Adrenal gland (tissue), 9 donors: ENCODE measurements at regions not wholly inside any gene's neighbourhood (a gene's known extent, or its start where the extent isn't known, plus 50 kb on each side); places are given as distances from the start of the nearest gene placed in this dataset.

Experiments used
- DNase-seq, 7 donors: peaks; one replicate each; pipeline ENCODE4 v3.0.0-alpha.2; 2019 to 2020
- H3K27ac ChIP-seq, 5 donors: fragments of 200-600 bp; sonication (generic) in 4 of 5; 1 replicate in 3 of 5; 2 replicates in 2 of 5; pipeline versions ENCODE4 v1.5.1 to v1.8.0; 2016 to 2020; ENCODE audit warnings: mild to moderate bottlenecking in 1 of 5
- H3K27me3 ChIP-seq: fragments of 200-600 bp; 2 replicates; pipeline ENCODE4 v1.8.0; 2021
- H3K36me3 ChIP-seq, 2 donors: fragments of 200-600 bp; replicated peaks in 1 of 2; 1 replicate in 1 of 2; 2 replicates in 1 of 2; pipeline versions ENCODE4 v1.5.1 to v1.8.0; 2018 to 2022
- H3K4me1 ChIP-seq, 2 donors: fragments of 200-600 bp; replicated peaks in 1 of 2; 1 replicate in 1 of 2; 2 replicates in 1 of 2; pipeline versions ENCODE4 v1.5.1 to v1.8.0; 2018 to 2021
- H3K4me3 ChIP-seq, 4 donors: fragments of 200-600 bp; sonication (generic) in 3 of 4; one replicate each; pipeline ENCODE4 v1.5.1; 2016 to 2018
- H3K9me3 ChIP-seq, 3 donors: fragments of 200-600 bp; sonication (generic) in 1 of 3; replicated peaks in 1 of 3; 1 replicate in 2 of 3; 2 replicates in 1 of 3; pipeline versions ENCODE4 v1.5.1 to v1.8.0; 2016 to 2021
- POLR2A ChIP-seq, 2 donors: fragments of 450-650 bp; IDR thresholded peaks; one replicate each; pipeline ENCODE4 v1.6.1; 2017; ENCODE audit warnings: antibody characterized with exemption in 2 of 2, mild to moderate bottlenecking in 2 of 2, moderate library complexity in 1 of 2
- WGBS, 4 donors: extraction: QIAGEN DNeasy Blood & Tissue Kit in 2 of 4; methylation state at CpG; one replicate each; pipeline versions ENCODE4 v1.1.5 to v1.1.7; 2013 to 2017; 5-methylcytosine and 5-hydroxymethylcytosine counted together
- intact Hi-C, 2 donors: fragments of 100-400 bp; cut with DNase I; formaldehyde crosslinking; loops; one replicate each; pipeline versions ENCODE4 v1.14.1 to v1.15.0; 2022 to 2023
- TF ChIP-seq, protein P1 (sequence below), 6 experiments: fragments of 450-650 bp in 4 of 6; fragments of 200-600 bp in 2 of 6; sonication (generic) in 1 of 6; IDR thresholded peaks; 1 replicate in 5 of 6; 2 replicates in 1 of 6; pipeline versions ENCODE4 v1.5.1 to v1.8.0; 2016 to 2021; ENCODE audit warnings: antibody characterized with exemption in 6 of 6, mild to moderate bottlenecking in 2 of 6, moderate library complexity in 1 of 6
- donor health status: healthy with polysubstance abuse.
- donor health status: Bipolar disorder and iron deficiency.
- donor health status: DM: yes; HTN: yes; CAD: no.
- donor health status: DM: no; HTN: no; CAD: no.
- donor health status: DM: no; HTN: no; CAD: no.

DNA sequence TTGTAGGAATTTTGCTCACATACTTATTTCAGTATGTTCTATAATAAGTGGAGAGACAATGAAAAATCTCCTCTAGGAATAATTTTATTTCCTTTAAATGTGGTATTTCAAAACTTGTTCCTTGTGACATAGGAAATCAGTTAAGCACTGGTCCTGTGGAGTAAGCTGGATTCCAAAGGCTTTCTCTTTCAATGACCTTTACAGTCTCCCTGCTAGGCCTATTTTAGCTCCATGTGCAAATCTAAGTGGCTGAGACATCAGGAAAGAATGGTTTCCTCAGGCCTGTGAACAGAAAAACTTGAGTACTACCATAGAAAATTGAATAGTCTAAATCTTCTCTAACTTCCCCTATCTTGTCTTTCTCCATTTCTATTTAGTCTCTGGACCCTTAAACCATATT lies 514.2 kb upstream of the TLE4 start:
- intact Hi-C loops: no loop called here
- Histone ChIP-seq H3K36me3 (no peaks in the 10 kb centered on the region), H3K27ac (no peak overlapping the region), H3K4me3 (no peak overlapping the region), H3K27me3 (no peaks in the 10 kb centered on the region), H3K4me1 (no peaks in the 10 kb centered on the region), H3K9me3 (no peaks in the 10 kb centered on the region)
- TF ChIP-seq POLR2A (IDR thresholded peaks at IDR 0.05): no peak
- TF ChIP-seq, protein P1, sequence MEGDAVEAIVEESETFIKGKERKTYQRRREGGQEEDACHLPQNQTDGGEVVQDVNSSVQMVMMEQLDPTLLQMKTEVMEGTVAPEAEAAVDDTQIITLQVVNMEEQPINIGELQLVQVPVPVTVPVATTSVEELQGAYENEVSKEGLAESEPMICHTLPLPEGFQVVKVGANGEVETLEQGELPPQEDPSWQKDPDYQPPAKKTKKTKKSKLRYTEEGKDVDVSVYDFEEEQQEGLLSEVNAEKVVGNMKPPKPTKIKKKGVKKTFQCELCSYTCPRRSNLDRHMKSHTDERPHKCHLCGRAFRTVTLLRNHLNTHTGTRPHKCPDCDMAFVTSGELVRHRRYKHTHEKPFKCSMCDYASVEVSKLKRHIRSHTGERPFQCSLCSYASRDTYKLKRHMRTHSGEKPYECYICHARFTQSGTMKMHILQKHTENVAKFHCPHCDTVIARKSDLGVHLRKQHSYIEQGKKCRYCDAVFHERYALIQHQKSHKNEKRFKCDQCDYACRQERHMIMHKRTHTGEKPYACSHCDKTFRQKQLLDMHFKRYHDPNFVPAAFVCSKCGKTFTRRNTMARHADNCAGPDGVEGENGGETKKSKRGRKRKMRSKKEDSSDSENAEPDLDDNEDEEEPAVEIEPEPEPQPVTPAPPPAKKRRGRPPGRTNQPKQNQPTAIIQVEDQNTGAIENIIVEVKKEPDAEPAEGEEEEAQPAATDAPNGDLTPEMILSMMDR (IDR thresholded peaks at IDR 0.05): no peak
- no peak for DNase-seq

DNA sequence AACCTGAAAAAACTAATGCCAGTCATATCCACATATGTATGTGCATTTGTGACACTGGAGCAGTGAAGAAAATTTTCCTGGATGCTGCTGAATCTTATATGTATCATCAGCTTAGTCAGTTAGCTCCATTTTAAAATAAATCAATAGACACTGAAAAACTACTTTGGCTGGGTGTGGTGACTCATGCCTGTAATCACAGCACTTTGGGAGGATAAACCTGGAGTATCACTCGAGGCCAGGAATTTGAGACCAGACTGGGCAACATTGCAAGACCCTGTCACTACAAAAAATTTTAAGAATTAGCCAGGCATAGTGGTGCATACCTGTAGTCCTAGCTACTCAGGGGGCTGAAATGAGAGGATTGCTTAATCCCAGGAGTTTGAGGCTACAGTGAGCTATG lies 511.0 kb upstream of the TLE4 start:
- intact Hi-C loops: no loop called here
- WGBS, 4 donors: 8 to 64% (median 26%) methylated on average over 1 of the region's 1 CpG

DNA sequence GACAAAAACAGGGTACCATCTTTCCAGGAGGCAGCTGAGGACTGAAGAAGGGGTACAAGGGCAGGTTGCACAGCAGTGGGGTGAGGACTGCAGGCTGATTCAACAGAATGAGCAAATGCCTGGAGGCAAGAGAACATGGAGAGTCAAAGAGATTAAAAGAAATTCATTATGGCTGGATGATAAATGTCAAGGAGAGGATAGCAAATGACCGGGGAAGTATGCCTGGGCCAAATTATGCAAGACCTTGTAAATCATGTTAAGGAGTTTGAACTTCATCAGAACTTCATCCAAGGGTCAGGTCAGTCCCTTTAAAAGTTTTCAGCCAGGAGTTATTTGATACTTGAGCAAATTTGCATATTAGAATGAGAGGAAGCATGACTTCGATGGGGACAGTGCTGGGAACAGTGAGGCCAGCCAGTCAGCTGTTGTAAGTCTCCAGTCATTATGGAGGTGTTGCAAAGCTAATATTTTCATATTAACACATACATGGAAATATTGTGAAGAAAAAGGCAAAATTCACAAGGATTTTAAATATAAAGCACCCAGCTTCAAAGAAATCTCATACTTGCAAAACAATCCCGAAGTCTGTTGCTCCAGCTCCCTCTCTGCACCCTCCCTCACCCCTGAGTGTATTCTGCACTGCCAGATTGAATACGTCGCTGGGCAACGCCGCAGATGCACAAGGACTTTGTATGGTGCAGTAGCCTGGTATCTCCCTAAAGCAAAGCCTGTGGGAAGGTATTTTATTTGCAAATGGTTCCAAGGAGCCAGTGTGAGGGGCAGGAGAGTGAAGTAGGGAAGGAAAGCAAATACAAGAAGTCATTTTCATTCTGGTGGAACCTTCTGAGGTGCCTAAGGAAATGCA lies 509.8 kb upstream of the TLE4 start:
- intact Hi-C loops: no loop called here
- no peak for TF ChIP-seq POLR2A (IDR thresholded peaks at IDR 0.05)
- TF ChIP-seq, protein P1 (IDR thresholded peaks at IDR 0.05): no peak
- no peak overlapping the region for H3K4me3 ChIP-seq
- WGBS, 4 donors: 58 to 66% (median 59%) methylated on average over 7 of the region's 7 CpGs
- no peaks in the 10 kb centered on the region for H3K36me3 ChIP-seq
- no peaks in the 10 kb centered on the region for H3K27me3 ChIP-seq
- DNase-seq: peak in 1 of 7 donors; percentile 15
- no peaks in the 10 kb centered on the region for H3K4me1 ChIP-seq
- no peaks in the 10 kb centered on the region for H3K9me3 ChIP-seq
- H3K27ac ChIP-seq: no peak overlapping the region

More for the DNA sequence above, 511.0 kb upstream of the TLE4 start:
- DNase-seq: no peak
- H3K4me1 ChIP-seq: no peaks in the 10 kb centered on the region
- H3K4me3 ChIP-seq: no peak overlapping the region
- no peaks in the 10 kb centered on the region for H3K9me3 ChIP-seq
- no peak for TF ChIP-seq POLR2A (IDR thresholded peaks at IDR 0.05)
- TF ChIP-seq, protein P1 (IDR thresholded peaks at IDR 0.05): no peak
- H3K27me3 ChIP-seq: no peaks in the 10 kb centered on the region
- H3K27ac ChIP-seq: no peak overlapping the region
- H3K36me3 ChIP-seq: no peaks in the 10 kb centered on the region

DNA sequence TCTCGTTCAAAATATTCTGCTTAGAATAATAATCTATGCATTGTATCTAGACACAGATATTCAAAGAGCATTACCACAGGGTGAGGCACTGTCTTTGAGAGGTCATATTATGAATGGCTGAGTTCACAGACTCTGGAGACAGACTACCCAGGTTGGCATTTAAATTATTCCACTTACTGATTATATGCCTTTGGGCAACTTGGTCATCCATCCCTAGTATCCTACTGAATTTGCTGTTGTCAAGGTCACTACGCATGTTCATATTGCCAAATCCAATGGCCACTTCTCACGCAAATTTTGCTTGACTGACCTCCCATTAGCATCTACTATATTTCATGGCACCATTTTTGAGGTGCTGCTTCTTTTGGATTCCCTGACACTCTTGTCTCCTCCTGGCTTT lies 498.6 kb upstream of the TLE4 start:
- no peak for DNase-seq
- Histone ChIP-seq H3K36me3 (no peaks in the 10 kb centered on the region), H3K4me1 (no peaks in the 10 kb centered on the region), H3K4me3 (no peak overlapping the region), H3K27me3 (no peaks in the 10 kb centered on the region), H3K9me3 (no peaks in the 10 kb centered on the region), H3K27ac (no peak overlapping the region)
- 79 to 89% (median 85%) methylated on average over 3 of the region's 3 CpGs for WGBS, 4 donors
- TF ChIP-seq, protein P1 (IDR thresholded peaks at IDR 0.05): no peak
- no peak for TF ChIP-seq POLR2A (IDR thresholded peaks at IDR 0.05)
- intact Hi-C loops: no loop called here
